Glomerular visceral epithelial cell (primary cell): ENCODE measurements at regions not wholly inside any gene's neighbourhood (a gene's known extent, or its start where the extent isn't known, plus 50 kb on each side); places are given as distances from the start of the nearest gene placed in this dataset.

Source experiments
- DNase-seq: peaks from one replicate; pipeline ENCODE4 v3.0.0-alpha.2; 2016; ENCODE audit errors: extremely low spot score

DNA sequence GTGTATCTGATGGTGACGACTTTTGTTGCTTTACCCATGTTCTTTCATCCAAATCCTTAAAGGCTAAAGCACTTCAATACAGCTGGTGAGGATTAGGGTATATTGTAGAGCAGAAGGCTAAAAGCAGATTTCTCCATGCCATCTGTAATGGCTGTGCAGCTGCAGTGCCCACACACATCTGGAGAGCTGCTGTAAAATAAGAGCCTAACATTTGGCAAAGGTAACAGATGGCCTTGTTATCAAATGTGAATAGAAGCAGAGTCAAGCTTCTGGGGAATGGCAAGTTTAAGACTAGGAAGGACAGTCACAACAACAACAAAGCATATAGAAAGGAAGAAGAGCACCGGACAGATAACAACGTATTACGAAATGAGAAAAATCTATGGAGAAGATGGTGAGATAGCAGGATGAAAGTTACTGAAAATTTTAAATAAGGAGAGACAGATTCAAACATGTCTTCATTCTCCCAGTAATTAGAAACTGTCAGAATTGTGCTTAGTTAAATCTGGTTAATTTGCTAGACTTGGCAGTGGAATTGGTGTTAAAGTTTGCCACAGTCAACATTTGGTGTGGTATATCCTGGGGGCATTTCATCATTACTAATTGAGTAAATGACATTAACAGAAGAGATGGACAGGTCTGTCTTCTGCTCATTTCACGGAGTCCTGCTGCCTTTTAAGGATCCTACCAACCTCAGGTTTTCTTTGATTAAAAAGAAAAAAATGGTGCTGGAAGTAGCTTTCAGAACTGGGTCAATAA lies 1093.2 kb downstream of the ADGRL2 start:
- no peak for DNase-seq

- no peak for DNase-seq
These were observed 1079.8 kb downstream of the ADGRL2 start for GRCh38 chr1:82880506-82880905.

GRCh38 chr1:82879701-82880305 lies 1079.1 kb downstream of the ADGRL2 start:
- no peak for DNase-seq

- DNase-seq, result no peak
These were observed 1074.4 kb downstream of the ADGRL2 start for GRCh38 chr1:82875170-82875569.

DNA sequence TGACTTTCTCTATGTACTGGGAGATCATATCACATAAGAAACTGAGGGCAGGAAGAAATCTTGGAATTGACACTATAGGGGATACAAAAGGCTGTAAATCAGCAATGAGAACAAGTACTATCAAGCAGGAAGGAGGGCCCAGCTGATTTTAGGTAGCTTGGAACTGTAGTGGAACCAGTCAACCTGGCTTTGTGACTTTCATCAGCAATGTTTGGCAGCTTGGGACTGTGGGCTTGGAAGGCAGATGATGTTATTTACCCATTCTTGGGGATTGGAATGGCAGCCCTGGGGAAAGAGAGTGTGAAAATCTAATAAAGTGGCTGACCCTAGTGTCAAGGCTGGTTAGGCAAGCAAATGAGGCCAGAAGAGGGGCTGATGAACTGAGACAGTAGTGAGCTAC lies 1073.3 kb downstream of the ADGRL2 start:
- DNase-seq, result no peak

- no peak for DNase-seq
These were observed 1069.6 kb downstream of the ADGRL2 start for GRCh38 chr1:82870332-82870731.

GRCh38 chr1:82867781-82868180 lies 1067.0 kb downstream of the ADGRL2 start:
- no peak for DNase-seq

DNA sequence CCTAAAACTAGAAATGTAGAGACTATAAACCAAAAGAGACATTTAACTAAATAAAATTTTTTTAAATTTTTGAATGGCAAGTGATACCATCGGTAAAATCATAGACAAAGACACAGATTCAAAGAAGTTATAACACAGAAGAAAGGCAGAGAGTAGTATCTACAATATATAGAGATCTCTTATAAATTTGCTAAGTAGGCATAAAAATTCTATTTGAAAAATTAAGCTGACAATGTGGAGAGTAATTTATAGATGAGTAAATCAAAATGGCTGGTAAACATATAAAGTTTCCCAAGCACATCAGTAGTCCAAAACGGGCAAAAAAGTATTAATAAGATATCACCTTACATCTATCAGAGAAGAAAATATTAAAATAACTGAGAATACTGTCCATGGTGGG lies 1061.0 kb downstream of the ADGRL2 start:
- no peak for DNase-seq

DNA sequence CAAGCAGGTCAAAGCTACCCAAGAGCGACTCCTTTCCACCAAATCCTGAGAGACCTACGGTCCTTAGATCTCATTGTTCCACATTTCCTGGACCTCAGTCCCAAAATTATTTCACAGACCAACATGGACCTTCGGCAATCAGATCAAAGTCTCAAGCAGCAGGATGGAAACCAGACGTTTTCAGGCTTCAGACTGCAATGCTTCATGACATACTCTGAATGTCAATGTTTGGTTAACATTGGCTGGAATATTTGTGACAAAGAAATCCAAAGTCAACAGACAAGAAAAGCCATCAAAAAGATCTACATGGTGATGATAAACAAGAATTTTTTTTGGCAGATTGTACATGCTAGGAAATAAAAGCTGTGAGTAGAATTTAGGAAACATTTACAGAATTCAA lies 1057.3 kb downstream of the ADGRL2 start:
- no peak for DNase-seq

DNA sequence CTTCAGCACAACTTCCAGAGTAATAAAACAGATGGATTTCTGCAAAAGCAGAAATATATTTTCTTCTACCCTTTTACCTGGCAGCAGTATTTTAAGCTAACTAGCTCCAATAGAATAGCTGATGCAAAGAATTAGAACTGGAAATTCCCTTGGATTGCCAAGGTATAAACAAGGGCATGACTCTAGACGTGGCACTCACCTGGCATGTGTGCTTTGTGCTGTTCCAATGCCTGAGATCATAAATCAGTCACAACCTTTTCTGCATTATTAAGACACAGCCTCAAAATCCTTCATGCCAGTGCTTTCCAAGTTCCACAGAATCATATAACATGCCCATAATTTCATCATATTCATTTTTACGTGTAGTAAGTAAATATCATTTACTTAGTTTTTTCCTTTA lies 1048.7 kb downstream of the ADGRL2 start:
- no peak for DNase-seq

DNA sequence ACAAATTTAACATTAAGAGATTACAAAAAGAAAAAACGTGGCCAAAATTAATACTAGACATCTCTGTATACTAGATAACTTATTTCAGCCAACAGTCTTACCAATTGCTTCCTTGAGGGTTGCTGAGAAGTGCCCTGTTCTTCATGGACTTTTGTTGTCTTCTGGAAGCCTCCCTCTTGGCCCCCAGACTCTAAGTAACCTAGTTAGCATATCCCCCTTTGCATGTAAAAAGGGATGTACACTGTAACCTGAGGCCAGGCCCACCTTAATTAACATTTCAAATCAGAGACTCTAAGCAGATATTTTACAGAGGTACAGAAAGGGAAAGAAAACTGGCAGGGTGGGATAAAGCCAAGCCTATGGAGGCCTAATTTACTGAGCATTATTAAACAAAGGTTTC lies 1047.3 kb downstream of the ADGRL2 start:
- DNase-seq, result no peak

GRCh38 chr1:82845866-82846265 lies 1045.1 kb downstream of the ADGRL2 start:
- DNase-seq, result no peak

DNA sequence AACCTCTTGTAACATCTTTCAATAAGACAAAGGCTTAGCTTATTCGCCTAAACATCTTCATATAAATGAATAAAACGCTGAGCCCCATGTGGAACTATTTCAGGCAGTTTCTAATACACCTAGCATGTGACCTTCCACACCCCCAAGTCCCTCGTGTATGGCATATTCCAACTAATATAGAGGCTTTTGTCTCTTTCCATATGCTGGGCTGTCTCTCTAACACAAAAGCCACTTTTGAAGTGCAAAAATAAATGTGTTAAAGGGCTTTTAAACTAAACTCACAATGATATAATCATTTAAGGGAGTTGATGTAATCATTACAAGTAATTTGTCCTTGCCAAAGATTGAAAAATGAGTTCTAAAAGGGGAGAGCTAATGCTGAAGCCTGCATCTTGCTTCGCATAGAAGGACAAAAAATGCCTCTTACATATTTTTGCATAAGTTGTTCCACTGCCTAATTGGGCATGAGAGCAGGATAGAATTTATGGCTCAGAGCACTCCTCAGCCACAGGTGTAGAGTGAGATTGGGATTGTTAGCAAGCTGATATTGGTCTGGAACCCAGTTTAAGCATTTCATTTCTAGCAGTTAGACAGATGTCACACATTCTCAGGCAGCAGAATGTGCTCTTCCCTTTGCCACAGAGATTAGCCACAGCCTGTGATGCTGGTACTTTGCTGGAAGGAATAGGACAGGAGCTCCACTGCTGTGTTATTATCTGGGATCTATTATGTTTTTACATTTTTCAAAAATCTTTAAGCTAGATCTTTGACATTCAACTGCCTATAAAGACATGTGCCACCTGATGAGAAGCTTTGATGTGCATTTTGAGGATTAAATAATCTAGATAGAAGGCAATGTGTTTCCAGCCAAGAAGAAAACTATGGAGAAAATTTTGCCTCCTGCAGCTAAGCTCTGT lies 1044.4 kb downstream of the ADGRL2 start:
- DNase-seq, result no peak

DNA sequence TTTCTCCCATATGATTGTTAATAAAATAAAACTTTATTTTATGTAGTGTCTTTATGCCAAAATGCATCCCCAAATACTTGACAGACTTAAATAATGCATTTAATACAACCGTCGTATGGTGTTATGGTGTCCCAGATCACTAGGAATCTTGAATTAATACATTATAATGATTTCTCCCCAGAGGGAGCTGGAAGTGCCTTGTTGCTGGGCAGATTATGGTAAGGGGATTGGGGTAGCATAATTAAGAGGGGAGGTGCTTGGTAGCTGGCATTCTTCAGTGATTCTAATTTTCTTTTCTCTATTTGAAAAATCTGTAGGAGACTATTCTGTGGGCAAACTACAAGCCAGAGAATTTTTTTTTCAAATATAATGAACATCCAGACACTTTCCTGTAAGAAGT lies 1043.7 kb downstream of the ADGRL2 start:
- DNase-seq, result no peak

DNA sequence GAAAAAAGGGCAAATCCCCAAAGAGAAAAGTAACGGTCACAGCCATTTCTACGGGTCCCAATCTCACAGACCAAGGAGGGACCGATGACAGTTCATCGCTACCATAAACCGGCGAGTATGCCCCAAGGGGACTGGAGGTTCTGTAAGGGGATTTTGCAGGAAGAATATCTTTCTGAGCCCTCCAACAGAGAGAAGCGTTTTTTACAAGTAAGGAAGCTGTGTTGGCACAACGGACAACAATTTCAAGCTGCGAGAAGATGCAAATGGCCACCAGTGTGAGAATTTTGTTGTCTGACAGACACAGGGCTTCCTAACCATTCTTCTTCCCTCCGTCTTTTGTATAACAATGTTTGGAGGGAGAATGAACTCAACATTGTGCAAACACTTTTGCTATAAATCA lies 1043.1 kb downstream of the ADGRL2 start:
- no peak for DNase-seq

- no peak for DNase-seq
These were observed 1039.5 kb downstream of the ADGRL2 start for GRCh38 chr1:82840192-82840591.

- DNase-seq, result peak; percentile 43
These were observed 1037.2 kb downstream of the ADGRL2 start for GRCh38 chr1:82837766-82838465.

DNA sequence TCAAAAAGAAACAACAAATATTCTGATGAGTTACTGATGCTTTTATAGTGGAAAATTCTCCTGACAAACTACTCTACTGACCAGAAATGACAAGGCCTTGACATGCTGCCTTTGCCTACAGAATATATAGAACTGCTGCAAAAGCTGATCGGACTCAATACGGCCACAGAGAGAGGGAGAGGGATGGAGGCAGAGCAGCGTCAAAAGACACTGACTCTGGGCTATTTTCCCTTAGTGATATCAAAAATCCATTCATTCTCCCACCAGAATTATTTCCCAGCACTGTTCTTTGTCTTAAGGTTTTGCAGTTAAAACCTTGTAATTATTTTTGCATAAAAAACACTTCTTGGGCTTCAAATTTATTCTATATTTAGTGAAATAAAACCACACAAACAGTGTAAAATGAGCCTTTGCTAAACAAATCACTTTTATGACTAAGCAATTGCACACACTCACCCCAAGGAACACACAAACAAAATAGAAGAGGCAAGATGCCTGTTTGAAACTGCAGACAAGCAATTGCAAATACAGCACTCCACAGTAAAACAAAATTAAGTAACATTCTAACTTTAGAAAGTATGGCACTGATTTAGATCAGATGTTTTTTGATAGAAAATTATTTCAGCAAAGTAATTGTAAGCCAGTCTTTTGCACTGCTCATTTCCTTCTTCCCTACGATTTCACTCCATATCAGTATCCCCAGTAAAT lies 1036.4 kb downstream of the ADGRL2 start:
- no peak for DNase-seq

DNA sequence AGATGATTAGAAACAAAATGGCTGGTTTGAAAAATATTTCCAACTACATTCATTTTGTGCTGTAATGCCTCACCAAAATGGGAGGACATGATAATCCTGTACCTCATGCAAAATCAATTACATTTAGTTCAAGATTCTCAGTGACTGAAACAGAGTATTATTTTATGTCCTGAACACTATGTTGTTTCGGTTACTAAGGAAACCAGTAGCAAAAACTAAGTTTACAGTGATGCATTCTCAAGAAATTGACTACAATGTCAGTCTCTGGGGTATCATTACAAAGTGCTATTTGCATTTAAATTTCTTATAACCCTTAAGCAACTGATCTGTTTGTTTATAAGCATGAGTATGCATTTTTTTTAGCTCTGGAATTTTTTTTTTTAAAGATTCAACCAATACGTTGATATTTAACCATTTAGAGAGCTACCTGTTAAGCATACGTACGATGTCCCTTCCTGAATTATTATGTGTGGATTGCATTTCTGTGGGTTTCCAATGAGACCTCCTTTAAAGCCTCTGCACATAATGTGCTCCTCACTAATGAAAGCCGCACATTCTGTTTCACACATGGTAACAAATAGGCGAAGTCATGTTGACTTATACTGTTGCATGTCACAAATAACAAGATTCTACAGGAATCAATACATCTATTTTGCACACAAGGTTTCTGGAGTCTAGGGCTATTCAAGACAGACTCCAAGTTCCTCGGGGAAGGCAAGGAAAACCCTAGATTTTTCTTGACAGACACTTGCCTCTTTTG lies 1035.7 kb downstream of the ADGRL2 start:
- no peak for DNase-seq

DNA sequence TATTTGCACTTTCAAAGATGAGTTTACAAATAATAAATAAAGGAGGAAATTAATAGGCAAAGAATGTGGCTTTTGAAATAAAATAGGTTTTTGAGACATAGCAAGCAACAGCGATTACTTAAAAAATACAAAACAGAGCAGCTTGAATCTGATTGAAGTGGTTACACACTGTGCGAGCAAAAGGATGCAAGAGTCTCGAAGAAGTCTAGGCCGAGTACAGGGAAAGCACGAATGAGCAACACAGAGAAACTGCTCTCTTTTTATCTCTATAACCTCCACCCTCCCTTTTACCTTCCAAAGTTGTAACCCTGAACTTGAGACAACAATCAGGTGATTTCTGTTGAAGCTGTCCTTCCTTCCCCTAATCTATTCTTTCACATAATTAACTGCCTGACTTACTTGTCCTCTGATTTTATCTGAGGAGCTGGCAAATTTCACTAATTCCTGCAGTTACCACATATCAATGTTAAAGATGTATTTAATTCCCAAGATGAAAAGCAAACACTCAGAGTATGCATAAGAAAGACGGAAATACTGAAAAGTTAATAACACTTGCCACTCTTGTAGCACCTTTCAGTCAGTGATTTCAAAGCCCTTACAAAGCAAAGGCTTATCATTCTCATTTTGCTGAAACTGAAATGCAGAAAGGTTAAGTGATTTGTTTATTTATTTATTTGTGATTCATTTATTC lies 1030.1 kb downstream of the ADGRL2 start:
- DNase-seq, result no peak
